Brain pericyte (primary cell): ENCODE measurements at regions not wholly inside any gene's neighbourhood (a gene's known extent, or its start where the extent isn't known, plus 50 kb on each side); places are given as distances from the start of the nearest gene placed in this dataset.

ENCODE experiments used
- DNase-seq: peaks from one replicate; pipeline ENCODE4 v3.0.0-alpha.2; 2012; ENCODE audit warnings: low read depth, low spot score

GRCh38 chr11:121743285-121743684 lies 290.5 kb upstream of the SORL1-AS1 start:
- DNase-seq = no peak

- DNase-seq = no peak
These were observed 289.1 kb upstream of the SORL1-AS1 start for GRCh38 chr11:121741761-121742361.

GRCh38 chr11:121741351-121741760 lies 288.6 kb upstream of the SORL1-AS1 start:
- DNase-seq = no peak

GRCh38 chr11:121740902-121741301 lies 288.1 kb upstream of the SORL1-AS1 start:
- DNase-seq = no peak

- DNase-seq = no peak
These were observed 281.1 kb upstream of the SORL1-AS1 start for GRCh38 chr11:121733858-121734257.

- no peak for DNase-seq
These were observed 275.2 kb upstream of the SORL1-AS1 start for GRCh38 chr11:121727942-121728341.

- DNase-seq = peak; percentile 26
These were observed 270.5 kb upstream of the SORL1-AS1 start for GRCh38 chr11:121723246-121723741.

GRCh38 chr11:121722431-121723245 lies 269.9 kb upstream of the SORL1-AS1 start:
- peak; percentile 99 for DNase-seq

- no peak for DNase-seq
These were observed 269.2 kb upstream of the SORL1-AS1 start for GRCh38 chr11:121721961-121722360.

GRCh38 chr11:121721448-121721847 lies 268.7 kb upstream of the SORL1-AS1 start:
- no peak for DNase-seq

- no peak for DNase-seq
These were observed 264.5 kb upstream of the SORL1-AS1 start for GRCh38 chr11:121717296-121717695.

GRCh38 chr11:121716060-121716459 lies 263.3 kb upstream of the SORL1-AS1 start:
- DNase-seq = peak; percentile 12

GRCh38 chr11:121715405-121715804 lies 262.6 kb upstream of the SORL1-AS1 start:
- DNase-seq = no peak

GRCh38 chr11:121714351-121714750 lies 261.6 kb upstream of the SORL1-AS1 start:
- DNase-seq = no peak

- DNase-seq = no peak
These were observed 259.2 kb upstream of the SORL1-AS1 start for GRCh38 chr11:121711939-121712338.

- no peak for DNase-seq
These were observed 258.5 kb upstream of the SORL1-AS1 start for GRCh38 chr11:121711236-121711635.

- DNase-seq = no peak
These were observed 254.2 kb upstream of the SORL1-AS1 start for GRCh38 chr11:121706884-121707420.

- no peak for DNase-seq
These were observed 250.4 kb upstream of the SORL1-AS1 start for GRCh38 chr11:121703201-121703600.

GRCh38 chr11:121700968-121701367 lies 248.2 kb upstream of the SORL1-AS1 start:
- DNase-seq = no peak

- no peak for DNase-seq
These were observed 247.0 kb upstream of the SORL1-AS1 start for GRCh38 chr11:121699801-121700200.

- DNase-seq = no peak
These were observed 244.3 kb upstream of the SORL1-AS1 start for GRCh38 chr11:121696931-121697670.
